Kasumi-1 (cell line): ENCODE measurements at regions not wholly inside any gene's neighbourhood (a gene's known extent, or its start where the extent isn't known, plus 50 kb on each side); places are given as distances from the start of the nearest gene placed in this dataset.
"Not testable (repeated sequence)": the region's sequence is repeated elsewhere in the genome, so short reads cannot be mapped to it uniquely, and the experiment has no call there.

Experiments used
- DNase-seq, 2 experiments: peaks; one replicate each; lab custom pipeline; 2025; lab: John Stamatoyannopoulos, UW

- DNase-seq: no peak
These were observed 190.2 kb downstream of the ACTR3B start for GRCh38 chr7:152949790-152950189.

GRCh38 chr7:152956006-152956405 is 196.5 kb downstream of the ACTR3B start:
- DNase-seq: no peak

GRCh38 chr7:152959610-152960009 is 200.1 kb downstream of the ACTR3B start:
- DNase-seq: no peak

DNA sequence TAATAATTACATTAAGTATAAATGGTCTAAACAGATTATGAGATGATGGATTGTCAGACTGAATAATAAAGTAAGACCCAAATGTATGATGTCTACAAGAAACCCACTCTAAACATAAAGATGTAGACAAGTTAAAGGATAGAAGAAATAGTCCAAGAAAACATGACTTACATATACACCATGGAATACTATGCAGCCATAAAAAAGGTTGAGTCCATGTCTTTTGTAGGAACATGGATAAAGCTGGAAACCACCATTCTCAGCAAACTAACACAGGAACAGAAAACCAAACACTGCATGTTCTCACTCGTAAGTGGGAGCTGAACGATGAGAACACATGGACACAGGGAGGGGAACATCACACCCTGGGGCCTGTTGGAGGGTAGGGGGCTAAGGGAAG is 202.2 kb downstream of the ACTR3B start:
- not testable (repeated sequence) for DNase-seq

GRCh38 chr7:152966189-152966588 is 206.6 kb downstream of the ACTR3B start:
- no peak for DNase-seq

DNA sequence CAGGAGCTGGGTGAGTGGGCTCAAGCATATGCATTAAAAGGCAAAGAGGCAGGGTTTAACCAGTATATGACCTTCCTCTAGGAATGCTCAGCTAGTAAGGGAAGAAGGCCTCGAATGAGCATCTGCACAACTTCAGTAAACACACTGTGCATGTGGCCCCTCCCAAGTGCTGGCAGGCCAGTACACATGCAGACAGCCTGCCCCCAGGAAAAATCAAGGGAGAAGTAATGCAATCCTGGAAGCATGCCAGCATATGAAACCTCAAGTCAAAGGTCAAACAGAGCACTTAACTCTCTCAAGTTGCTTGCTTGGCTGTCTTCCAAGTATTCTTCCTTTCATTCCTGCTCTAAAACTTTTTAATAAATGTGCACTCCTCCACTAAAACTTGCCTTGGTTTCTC is 208.4 kb downstream of the ACTR3B start:
- no peak for DNase-seq

DNA sequence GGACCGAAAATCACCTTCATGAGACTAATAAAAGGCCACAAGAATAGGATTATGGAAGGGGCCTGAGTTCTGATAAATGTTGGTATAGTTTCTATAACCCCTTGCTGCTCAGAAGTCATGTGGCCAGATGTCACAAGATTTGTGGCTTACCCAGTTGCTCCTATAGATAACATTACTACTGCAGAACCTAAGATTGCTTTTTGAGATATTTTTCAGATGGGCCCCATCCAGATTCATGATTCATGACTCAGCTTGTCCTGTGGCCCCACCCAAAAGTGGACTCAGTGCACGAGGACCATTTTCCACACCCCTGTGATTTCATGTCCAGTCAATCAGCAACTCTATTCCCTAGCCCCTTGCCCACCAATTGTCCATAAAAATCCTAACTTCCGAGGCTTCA is 209.0 kb downstream of the ACTR3B start:
- no peak for DNase-seq

- DNase-seq: no peak
These were observed 209.8 kb downstream of the ACTR3B start for GRCh38 chr7:152969335-152969734.

DNA sequence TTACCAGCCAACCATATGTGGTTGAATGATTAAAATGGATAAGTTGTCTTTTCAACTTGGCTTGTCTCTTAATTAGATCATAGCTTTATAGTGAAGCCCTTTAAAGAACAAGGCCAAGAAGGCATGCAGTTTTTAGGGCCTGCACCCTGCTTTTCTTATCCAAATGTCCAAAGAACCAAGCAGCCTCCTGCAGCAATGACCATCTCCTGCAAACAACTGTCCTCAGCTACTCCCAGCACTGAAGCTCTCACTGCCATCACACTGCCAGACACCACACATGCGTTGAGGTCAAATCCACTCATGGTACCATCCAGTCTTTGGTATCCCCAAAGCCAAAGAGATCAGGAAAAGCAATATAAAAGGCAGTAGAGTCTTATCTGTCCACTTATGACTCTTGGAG is 210.3 kb downstream of the ACTR3B start:
- DNase-seq: no peak

- DNase-seq: no peak
These were observed 210.9 kb downstream of the ACTR3B start for GRCh38 chr7:152970481-152970880.

DNA sequence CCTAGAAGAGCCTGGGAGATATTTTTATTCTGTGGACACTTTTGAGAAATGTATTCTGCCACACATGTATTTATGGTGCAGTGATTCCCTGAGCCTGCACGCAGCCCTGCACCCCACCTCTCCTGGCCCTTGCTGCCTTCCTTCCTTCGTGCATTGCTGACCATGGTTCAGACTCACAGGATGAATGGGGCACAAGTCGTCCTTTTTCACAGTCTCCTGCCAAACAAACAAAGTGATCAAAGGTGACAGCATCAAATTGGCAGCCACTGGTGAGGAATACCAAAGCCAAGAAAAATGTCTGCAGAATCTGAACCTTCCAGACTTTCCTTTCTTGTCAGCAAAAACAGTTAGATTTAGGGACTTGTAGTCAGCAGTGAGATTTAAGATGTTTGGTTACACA is 215.0 kb downstream of the ACTR3B start:
- no peak for DNase-seq

DNA sequence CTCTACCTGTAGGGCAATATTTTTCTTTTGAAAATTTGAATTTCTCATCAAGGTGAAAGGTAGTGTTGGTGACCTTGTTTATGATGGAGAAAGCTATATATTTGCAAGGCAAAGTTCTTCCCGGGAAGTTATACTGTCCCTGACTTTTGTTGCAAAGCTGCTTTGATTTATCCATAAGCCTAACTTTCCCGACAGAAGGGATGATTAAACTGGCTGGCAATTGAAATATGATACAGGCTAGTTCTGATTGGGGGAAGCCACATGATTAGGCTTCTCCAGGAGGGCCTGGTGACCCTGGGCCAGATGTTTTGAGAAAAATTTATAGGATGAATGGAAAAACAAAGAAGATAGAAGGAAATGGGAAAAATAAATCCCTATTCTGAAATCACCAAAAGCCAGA is 215.5 kb downstream of the ACTR3B start:
- DNase-seq: no peak

DNA sequence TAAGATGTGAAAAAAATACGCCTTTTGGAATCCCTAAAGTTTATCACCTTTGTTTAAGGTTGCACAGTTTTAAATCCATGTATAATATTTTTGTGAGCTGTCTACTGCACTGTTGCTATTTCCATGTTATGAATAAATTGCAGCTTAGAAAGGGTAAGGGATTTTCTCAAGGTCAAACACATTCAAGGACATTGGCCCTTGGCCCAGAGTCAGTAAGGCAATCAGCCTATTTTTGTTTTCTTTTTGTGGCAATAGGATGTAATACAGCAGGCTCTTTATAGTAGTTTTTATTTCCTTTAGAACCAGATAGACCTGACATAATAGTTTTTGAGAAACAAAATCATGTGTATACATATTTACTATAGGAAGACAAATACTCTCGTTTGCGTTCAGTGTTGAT is 219.8 kb downstream of the ACTR3B start:
- DNase-seq: no peak

GRCh38 chr7:152984421-152984820 is 224.9 kb downstream of the ACTR3B start:
- DNase-seq: no peak

- no peak for DNase-seq
These were observed 226.8 kb downstream of the ACTR3B start for GRCh38 chr7:152986376-152986775.

GRCh38 chr7:152987656-152988055 is 228.1 kb downstream of the ACTR3B start:
- no peak for DNase-seq

GRCh38 chr7:152989889-152990380 is 230.4 kb downstream of the ACTR3B start:
- DNase-seq: no peak

DNA sequence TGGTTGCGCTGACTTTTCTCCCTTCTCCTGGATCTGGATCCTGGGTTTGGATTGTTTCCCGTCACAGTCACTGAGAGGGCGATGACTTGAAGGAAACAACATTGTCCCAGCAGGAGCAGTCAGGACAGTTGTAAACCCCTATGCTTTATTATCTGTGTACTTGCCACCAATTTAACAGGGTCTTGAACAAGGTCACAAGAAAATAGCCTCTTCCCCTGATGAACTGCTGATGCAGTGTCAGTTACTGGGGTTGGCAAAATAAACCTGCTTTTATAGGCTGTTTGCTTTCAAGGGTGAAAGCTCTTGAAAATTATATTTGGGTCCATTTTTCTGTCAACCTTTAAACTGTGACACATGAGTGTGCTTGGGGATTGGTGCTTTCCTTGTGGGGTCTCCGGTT is 238.9 kb downstream of the ACTR3B start:
- DNase-seq: no peak

GRCh38 chr7:153002115-153002514 is 242.6 kb downstream of the ACTR3B start:
- DNase-seq: no peak

GRCh38 chr7:153002572-153002971 is 243.0 kb downstream of the ACTR3B start:
- no peak for DNase-seq

DNA sequence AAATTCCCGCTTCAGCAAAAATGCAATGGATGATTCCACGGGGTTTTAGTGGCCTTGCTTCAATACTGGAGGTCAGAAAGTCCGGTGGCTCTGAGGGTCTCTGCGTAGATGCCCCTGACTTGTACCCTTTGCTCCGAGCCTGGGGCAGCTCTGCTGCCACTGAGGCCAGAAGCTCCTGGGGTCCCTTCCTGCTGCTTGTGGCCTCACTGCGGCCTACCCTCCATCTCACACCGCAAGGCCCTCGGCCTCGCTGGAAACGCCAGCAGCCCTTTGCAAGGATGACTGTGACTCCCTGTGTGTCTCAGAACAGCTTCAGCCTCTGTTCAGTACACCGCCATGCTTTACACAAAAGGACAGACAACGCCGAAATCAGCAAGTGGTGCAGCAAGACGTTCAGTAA is 244.8 kb downstream of the ACTR3B start:
- DNase-seq: no peak

DNA sequence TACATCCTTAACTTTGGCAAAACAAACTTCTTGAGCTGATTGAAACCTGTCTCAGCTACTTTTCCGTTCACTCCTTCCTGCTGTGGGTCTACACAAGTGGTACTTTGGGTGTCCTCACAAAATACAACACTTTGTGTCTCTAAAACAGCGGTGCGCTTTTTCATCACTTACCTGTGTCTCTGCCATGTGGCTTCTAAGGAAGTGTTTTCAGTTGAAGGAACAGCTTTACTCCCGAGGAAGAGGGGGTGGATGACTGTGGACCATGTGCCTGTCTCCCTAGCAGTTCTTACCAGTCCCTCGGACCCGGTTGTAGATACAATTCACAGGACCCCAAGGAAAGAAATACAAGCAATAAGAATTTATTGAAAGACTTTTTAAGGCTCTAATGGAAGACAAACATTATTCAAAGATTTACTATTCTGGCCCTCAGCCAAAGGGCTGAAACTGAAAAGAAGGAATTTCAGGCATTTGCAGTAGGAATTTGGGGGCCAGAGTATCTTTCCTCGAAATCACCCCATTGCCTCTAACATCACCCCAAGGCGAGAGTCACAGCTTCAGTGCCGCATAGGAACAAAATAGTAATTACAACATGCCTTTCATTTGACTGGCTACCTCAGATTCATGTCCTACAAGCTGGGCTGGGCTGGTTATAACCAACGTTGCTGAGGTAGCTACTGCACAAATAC is 246.3 kb downstream of the ACTR3B start:
- no peak for DNase-seq

GRCh38 chr7:153006452-153006851 is 246.9 kb downstream of the ACTR3B start:
- no peak for DNase-seq

- no peak for DNase-seq
These were observed 247.4 kb downstream of the ACTR3B start for GRCh38 chr7:153006911-153007310.
